Psoas muscle (tissue), 7 donors: ENCODE measurements at regions not wholly inside any gene's neighbourhood (a gene's known extent, or its start where the extent isn't known, plus 50 kb on each side); places are given as distances from the start of the nearest gene placed in this dataset.

Source experiments
- ATAC-seq, 4 donors: fragments of 200-7000 bp; cut with Tn5 transposase; one replicate each; pipeline ENCODE4 v1.9.1; 2020; ENCODE audit warnings: moderate library complexity in 3 of 4, mild to moderate bottlenecking in 2 of 4
- DNase-seq, 2 donors: peaks; one replicate each; pipeline ENCODE4 v3.0.0-alpha.2; 2020
- H3K27ac ChIP-seq: fragments of 200-600 bp; one replicate; pipeline ENCODE4 v1.8.0; 2022
- H3K27me3 ChIP-seq, 3 donors: fragments of 200-600 bp in 1 of 3; one replicate each; pipeline versions ENCODE4 v1.6.1 to v1.8.0; 2013 to 2022; ENCODE audit warnings: low read length in 2 of 3, mild to moderate bottlenecking in 2 of 3, moderate library complexity in 1 of 3; ENCODE audit not compliant: insufficient read depth in 3 of 3
- H3K36me3 ChIP-seq, 2 donors: fragments of 200-600 bp in 1 of 2; one replicate each; pipeline versions ENCODE4 v1.6.1 to v1.8.0; 2013 to 2022; ENCODE audit warnings: low read depth in 1 of 2, mild to moderate bottlenecking in 1 of 2, moderate library complexity in 1 of 2; ENCODE audit not compliant: insufficient read depth in 1 of 2
- H3K4me1 ChIP-seq: fragments of 200-600 bp; one replicate; pipeline ENCODE4 v1.8.0; 2022
- H3K4me3 ChIP-seq: fragments of 200-600 bp; one replicate; pipeline ENCODE4 v1.8.0; 2022; ENCODE audit warnings: mild to moderate bottlenecking
- H3K9me3 ChIP-seq: fragments of 200-600 bp; one replicate; pipeline ENCODE4 v1.8.0; 2022
- WGBS, 3 donors: extraction: QIAGEN DNeasy Blood & Tissue Kit; methylation state at CpG; one replicate each; pipeline versions ENCODE4 v1.1.6 to v1.1.7; 2013; 5-methylcytosine and 5-hydroxymethylcytosine counted together
- intact Hi-C, 2 donors: fragments of 100-400 bp; cut with DNase I; formaldehyde crosslinking; loops; one replicate each; pipeline versions ENCODE4 v1.11.0 to v1.14.2; 2022
- TF ChIP-seq, protein P1 (sequence below): fragments of 200-600 bp; IDR thresholded peaks from one replicate; pipeline ENCODE4 v1.8.0; 2022; ENCODE audit warnings: antibody characterized with exemption
- donor health status: healthy with polysubstance abuse.
- donor health status: DM: no; HTN: no; CAD: no; lungs with moderate emphysema.
- donor health status: Bipolar disorder and iron deficiency.
- donor health status: healthy.
- donor health status: DM: yes; HTN: yes; CAD: no.
- donor health status: DM: no; HTN: no; CAD: no.
- donor health status: DM: yes; HTN: yes; CAD: no.

DNA sequence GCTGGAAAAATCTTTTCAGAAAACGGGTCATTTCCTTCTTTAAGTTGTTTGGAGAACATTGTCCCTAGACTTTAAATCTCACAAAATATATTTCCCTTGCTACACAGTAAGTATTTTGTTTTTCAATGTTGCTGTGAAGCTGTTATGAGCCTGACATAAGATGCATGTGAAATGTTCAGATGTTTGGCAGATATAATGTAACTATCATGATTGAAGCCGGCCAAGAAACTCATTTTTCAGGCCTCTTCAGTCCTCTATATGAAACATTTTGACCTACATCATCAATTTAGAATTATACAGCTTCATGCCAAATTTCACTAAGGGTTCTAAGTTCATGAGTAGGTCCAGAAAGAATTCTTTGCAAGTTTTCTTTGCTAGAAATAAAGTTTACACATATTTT is 133.8 kb downstream of the JRKL start:
- WGBS, 3 donors = 55 to 65% (median 62%) methylated on average over 2 of the region's 2 CpGs

DNA sequence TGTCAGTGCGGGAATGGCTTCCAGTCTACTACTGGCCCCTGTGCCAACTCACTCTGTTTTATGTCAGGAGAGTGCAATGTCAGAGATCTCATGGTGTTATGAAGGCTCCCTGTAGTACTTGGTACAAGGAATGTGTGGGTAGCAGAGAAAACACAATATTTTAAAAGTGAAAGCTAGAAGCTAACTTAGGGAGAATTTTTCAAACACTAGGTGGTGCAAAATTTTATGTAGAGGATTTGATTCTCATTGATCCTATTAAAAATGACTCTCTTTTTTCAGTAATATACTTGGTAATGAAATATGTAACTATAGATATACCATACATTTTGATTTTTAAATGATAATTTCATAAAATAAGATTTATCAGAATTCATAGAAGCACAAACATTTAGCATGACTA is 134.7 kb downstream of the JRKL start:
- intact Hi-C loops = no loop called here
- WGBS, 3 donors = 67 to 83% (median 68%) methylated on average over 1 of the region's 1 CpG

More for the DNA sequence above, 133.8 kb downstream of the JRKL start:
- Histone ChIP-seq H3K9me3 (no peaks in the 10 kb centered on the region), H3K4me3 (no peak overlapping the region), H3K27me3 (peaks cover 0 to 2% (median 0%) of the 10 kb centered on the region in 3 donors), H3K4me1 (no peaks in the 10 kb centered on the region), H3K36me3 (no peaks in the 10 kb centered on the region), H3K27ac (no peak overlapping the region)
- intact Hi-C loops = no loop called here
- TF ChIP-seq, protein P1, sequence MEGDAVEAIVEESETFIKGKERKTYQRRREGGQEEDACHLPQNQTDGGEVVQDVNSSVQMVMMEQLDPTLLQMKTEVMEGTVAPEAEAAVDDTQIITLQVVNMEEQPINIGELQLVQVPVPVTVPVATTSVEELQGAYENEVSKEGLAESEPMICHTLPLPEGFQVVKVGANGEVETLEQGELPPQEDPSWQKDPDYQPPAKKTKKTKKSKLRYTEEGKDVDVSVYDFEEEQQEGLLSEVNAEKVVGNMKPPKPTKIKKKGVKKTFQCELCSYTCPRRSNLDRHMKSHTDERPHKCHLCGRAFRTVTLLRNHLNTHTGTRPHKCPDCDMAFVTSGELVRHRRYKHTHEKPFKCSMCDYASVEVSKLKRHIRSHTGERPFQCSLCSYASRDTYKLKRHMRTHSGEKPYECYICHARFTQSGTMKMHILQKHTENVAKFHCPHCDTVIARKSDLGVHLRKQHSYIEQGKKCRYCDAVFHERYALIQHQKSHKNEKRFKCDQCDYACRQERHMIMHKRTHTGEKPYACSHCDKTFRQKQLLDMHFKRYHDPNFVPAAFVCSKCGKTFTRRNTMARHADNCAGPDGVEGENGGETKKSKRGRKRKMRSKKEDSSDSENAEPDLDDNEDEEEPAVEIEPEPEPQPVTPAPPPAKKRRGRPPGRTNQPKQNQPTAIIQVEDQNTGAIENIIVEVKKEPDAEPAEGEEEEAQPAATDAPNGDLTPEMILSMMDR = no peak
- ATAC-seq (no peak), DNase-seq (no peak)

DNA sequence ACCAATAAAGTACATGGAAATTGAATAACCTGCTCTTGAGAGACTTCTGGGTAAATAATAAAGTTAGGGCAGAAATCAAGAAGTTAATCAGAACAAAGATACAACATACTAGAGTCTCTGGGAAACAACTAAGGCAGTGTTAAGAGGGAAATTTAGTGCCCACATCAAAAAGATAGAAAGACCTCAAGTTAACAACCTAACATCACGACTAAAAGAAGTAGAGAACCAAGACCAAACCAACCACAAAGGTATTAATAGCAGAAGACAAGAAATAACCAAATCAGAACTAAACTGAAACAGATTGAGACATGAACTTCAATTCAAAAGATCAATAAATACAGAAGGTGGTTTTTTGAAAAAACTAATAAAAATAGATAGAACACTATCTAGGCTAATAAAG is 140.7 kb downstream of the JRKL start:
- no peaks in the 10 kb centered on the region for H3K4me1 ChIP-seq
- H3K4me3 ChIP-seq = no peak overlapping the region
- no peak overlapping the region for H3K27ac ChIP-seq
- ATAC-seq (no peak), DNase-seq (no peak)
- H3K36me3 ChIP-seq = no peaks in the 10 kb centered on the region
- 44 to 49% (median 48%) methylated on average over 1 of the region's 1 CpG for WGBS, 3 donors
- no peaks in the 10 kb centered on the region for H3K9me3 ChIP-seq
- intact Hi-C loops = no loop called here
- H3K27me3 ChIP-seq = peaks cover 0 to 2% (median 0%) of the 10 kb centered on the region in 3 donors
- TF ChIP-seq, protein P1 = no peak

More for the DNA sequence above, 134.7 kb downstream of the JRKL start:
- Histone ChIP-seq H3K9me3 (no peaks in the 10 kb centered on the region), H3K36me3 (no peaks in the 10 kb centered on the region), H3K27me3 (peaks cover 0 to 2% (median 0%) of the 10 kb centered on the region in 3 donors), H3K4me3 (no peak overlapping the region), H3K4me1 (no peaks in the 10 kb centered on the region), H3K27ac (no peak overlapping the region)
- TF ChIP-seq, protein P1 = peak; percentile 4
- ATAC-seq (no peak), DNase-seq (no peak)

DNA sequence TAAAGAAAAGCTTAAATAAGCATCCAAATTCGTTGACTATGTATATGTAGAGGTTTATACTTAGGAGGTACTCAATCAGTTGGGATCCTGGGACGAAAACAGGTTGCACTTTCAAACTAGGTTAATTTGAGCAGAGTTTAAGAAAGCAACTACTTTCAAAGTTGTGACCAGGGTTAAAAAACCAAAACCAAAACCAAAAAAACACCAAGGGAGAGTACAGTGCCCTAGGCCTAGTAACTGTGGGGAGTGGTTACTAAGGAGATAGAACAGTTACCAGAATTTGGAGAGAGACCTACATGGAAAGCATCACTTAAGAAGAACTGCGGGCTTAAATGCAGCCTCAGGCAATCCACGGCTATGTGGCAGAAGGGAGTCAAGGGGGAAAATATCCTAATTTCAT is 148.3 kb downstream of the JRKL start:
- Histone ChIP-seq H3K27ac (no peak overlapping the region), H3K27me3 (no peaks in the 10 kb centered on the region), H3K4me1 (no peaks in the 10 kb centered on the region), H3K36me3 (no peaks in the 10 kb centered on the region), H3K9me3 (no peaks in the 10 kb centered on the region), H3K4me3 (no peak overlapping the region)
- no peak for ATAC-seq
- DNase-seq = no peak
- 70 to 75% (median 74%) methylated on average over 4 of the region's 4 CpGs for WGBS, 3 donors
- TF ChIP-seq, protein P1 = no peak
- intact Hi-C loops = no loop called here

DNA sequence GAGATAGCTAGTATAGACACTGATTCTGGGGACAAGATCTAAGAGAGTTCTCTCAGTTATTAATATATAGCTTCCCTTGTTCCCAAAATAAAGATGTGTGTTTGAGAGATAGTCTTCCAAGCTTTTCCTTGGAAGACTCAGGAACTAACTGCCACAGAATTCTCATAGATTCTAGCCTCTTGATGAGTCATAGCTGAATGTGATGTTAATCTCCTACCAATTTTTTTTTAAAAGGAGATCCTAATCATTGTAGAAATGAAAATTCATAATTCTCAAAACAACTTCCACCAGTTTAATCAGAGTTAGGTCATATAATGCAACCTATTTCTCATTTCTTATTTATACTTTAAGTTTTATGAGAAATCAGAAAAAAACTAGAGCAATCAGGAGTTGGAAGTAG is 148.8 kb downstream of the JRKL start:
- DNase-seq = no peak
- no peaks in the 10 kb centered on the region for H3K27me3 ChIP-seq
- no peaks in the 10 kb centered on the region for H3K4me1 ChIP-seq
- no peak overlapping the region for H3K27ac ChIP-seq
- intact Hi-C loops = no loop called here
- TF ChIP-seq, protein P1 = no peak
- ATAC-seq = no peak
- H3K4me3 ChIP-seq = no peak overlapping the region
- no peaks in the 10 kb centered on the region for H3K9me3 ChIP-seq
- no peaks in the 10 kb centered on the region for H3K36me3 ChIP-seq
